HG03097 (cell line): ENCODE measurements at regions not wholly inside any gene's neighbourhood (a gene's known extent, or its start where the extent isn't known, plus 50 kb on each side); places are given as distances from the start of the nearest gene placed in this dataset.

Experiments used
- ATAC-seq: cut with Tn5 transposase; IDR thresholded peaks from one replicate; pipeline ENCODE4 v1.9.1; 2021; ENCODE audit not compliant: unreplicated experiment, low FRiP score

DNA sequence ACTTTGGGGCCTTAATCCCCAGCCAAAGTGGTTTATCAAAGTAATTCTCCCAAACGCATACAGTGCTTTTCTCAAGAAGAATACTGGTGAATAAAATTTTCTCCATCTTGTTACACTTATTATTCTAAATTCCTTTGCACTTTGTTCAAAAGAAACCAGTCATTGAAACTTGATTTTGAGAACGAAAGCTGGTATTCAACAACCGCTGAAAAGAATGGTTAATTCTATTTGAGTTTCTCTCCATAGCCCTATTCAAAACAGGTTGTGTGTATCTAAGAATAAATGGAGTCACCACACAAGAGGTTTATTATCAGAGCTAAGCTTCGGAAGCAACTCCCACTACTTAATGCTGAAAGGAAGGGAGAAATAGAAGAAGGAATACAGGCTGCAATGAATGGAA, 117.7 kb downstream of the C1D start:
- no peak for ATAC-seq

DNA sequence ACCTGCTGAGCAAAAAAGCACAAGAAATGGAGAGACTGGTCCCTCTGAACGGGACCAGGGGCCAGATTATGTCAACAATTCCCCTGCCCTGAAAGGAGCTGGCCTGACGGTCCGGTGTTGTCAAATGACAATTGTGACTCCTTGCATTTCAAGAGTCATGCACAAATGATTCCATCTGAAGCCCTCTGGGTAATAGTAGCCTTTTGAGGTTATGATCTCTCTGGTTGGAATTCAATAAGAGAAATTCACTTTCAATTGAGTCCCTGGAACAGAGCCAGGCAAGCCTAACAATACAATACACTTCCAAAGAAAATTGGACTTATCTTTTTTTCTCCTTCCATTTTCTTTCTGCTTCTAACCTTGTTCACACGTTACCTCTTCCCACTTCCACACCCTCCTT, 116.9 kb downstream of the C1D start:
- ATAC-seq = no peak

DNA sequence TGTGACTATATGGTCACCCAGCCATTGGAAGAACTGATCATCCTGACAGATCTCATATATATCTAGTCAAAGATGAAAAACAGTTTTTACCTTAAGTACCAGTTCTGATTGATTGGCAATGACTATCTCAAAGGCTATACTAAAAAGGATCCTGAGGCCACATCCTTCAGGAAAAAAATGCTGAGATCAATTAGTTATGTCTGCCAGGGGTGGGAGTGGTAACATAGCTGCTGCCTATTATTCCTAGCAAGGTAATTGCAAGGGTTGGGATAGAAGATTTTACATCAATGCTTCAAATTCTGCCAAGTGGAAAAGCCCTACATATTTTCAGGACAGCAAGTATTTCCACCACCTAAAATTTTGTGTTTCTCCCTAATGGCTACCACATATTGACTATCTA, 114.7 kb downstream of the C1D start:
- ATAC-seq = no peak

DNA sequence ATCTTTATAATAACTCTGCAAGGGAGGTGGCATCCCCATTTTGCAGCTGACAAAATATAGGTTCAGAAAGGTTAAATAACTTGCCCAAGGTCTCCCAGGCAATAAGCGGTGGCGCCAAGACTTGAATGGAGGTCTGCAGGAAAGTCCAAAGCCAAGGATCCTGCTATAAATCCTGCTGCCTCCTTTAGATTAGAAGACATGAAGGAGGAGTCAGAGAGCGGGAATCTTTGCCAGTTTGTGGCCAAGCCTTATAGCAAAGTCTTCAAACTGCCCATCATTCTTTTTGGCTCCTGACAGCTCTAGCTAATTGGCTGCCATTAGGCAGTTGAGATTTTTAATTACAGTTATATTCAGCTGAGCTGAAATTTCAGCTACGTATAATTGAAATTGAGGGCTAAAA, 114.3 kb downstream of the C1D start:
- ATAC-seq = no peak

GRCh38 chr2:67950018-67950417, 112.8 kb downstream of the C1D start:
- no peak for ATAC-seq

DNA sequence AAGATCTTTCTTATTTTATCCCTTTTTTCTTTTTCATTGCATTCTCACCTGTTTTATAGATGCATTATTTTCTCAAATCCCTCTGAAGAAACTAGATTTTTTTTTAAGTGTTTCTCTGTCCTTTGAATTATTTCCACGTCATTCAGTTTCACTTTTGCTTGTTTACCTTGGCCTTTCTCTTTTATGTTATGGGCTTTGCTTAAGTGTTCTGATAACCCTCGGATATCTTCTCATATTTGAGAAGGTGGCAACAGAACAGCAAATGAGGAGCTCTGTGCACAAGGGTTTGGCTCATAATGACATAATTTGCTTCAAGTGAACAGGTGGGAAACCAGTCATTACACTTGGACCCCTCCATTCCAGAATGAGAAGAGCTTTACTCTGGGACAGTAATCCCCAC, 111.9 kb downstream of the C1D start:
- ATAC-seq = no peak

GRCh38 chr2:67952066-67952465, 110.7 kb downstream of the C1D start:
- no peak for ATAC-seq

DNA sequence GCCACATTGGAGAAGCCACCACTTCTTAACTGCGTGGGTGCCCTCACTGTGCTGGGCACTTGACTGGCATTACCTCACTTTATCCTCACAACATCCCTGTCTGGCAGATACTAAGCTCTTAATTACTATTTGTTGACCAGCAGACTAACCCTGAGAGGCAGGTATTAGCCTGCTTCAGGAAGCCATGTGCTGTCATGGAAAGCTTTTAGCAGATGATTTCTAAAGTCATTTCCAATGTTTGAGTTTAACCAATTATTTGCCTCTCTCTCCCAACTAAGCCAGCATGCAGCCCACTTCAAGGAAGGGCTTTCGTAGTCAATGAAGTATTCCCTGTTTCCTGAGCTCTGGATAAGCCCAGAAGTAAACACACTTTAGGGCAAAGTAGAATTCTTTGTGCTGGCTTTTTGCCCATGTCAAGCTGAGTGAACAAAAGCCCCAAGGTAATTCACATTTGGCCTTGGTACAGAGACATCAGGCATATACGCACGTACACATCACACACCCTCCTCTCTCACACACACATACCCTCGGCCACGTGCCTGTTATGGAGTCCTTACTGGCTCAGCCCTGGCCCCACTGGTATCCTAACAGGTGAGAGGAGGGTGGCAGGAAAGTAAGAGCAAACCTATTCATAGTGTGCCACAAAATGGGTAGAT, 108.6 kb downstream of the C1D start:
- no peak for ATAC-seq

DNA sequence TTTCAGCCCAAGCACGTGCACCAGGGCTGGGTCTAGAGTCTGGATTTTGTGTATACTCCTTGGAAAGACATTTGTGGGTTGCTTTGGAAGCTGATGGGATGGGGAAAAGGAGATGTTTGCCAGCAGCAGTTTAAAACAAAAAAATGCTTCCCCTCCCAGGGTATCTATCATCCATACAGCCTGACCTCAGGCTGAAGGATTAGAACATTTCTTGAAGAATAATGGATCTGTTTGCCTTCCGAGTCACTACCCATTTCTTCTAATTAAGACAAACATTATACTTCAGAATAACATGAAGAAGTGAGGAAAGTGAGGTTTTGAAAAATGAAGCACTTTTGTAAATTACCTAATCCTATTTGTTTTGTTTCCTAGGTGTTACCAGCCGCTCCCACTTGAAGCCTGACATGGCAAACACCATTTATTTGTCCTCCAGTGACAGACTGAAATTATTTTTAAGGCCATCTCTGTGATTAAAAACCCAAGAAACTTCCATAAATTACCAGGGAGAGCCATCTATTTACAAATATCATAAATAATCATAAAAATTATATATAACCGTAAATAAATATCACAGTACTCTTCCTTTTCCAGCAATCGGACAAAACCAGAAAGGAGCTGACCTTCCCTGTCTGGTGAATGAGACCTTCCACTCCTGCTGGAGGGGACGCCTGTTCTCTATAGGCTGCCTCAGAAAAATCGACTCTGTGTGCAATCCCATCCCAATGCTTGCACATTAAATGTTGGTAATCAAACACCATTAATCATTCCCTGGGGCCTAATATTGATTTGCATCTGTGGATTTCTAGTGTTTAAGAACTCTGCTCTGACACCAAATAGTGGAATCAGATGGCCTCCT, 106.8 kb downstream of the C1D start:
- ATAC-seq = no peak

DNA sequence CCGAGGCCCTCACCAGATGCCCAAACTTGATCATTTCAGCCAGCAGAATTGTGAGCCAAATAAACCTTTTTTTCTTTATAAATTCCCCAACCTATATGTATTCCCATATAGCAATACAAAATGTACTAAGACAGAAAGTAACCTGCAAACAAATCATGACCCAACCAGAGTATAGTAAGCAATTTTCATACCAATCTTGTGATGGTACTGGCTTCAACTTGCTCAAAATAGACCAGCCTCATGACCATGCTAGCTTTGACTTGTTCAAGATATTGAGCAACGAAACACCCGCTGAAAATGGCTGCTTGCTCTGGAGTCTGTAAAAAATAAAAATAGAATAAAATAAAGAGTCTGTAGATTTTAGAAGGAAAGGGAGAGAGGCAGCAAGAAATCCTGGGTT, 97.6 kb downstream of the C1D start:
- no peak for ATAC-seq

GRCh38 chr2:67970071-67970470, 92.7 kb downstream of the C1D start:
- no peak for ATAC-seq

GRCh38 chr2:67970542-67970941, 92.3 kb downstream of the C1D start:
- ATAC-seq = no peak

DNA sequence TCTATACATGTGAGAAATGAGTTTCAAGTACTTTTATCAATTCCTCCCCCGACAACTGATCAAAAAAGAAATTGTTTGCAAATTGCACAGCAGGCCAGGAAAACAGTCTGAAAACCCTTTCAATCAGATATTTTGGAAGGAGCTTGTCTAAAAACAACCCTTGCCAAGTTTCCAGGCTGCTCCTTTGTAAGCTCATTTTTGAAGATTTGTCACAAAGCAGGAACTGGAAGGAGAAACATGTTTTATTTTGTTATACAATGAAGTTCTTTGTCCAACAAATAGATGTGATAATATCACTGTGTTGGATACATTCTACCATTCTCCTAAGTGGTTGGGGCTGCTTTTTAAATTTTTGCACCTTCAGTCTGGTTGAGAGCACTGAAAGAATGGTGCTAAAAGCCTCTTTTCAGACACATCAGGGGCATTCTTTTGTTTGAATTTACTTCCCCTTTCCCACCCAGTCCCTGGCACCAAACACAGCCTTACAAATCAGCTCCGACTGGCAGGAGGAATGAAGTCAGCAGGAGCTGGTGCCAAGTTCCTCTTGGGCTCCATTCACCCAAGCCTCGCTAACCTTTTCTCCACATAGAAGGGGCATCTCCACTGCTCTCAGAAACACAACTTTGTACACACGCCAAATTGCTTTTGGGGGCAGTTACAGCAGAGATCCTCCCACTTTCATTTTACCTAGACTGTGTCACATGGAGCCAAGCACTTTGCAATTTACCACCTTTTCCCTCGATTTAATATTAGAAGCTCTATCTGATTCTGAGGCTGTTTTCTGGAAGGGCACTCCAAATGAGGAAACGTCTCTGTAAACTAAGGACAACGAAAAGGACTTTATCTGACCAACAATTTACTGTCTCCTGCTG, 88.0 kb downstream of the C1D start:
- no peak for ATAC-seq

GRCh38 chr2:67977464-67977863, 85.3 kb downstream of the C1D start:
- ATAC-seq = no peak

DNA sequence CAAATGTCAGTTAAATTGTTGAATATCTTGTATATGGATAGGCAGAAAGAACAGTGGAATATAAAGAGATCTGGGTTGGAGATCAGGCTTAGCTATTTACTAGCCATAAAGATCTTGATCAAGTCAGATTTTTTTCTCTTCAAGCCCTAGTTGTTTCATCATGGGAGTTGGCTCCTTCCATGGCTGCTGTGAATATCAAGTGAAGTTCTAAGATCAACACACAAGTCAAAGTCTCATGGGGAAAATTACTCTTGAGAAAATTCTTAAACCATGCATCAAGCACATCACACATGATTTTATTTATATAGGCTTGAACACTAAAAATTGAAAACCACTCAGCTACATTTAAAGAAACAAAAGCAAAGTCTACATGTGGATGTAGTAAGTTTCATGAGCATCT, 79.8 kb downstream of the C1D start:
- ATAC-seq = no peak

GRCh38 chr2:67984600-67984999, 78.2 kb downstream of the C1D start:
- no peak for ATAC-seq

DNA sequence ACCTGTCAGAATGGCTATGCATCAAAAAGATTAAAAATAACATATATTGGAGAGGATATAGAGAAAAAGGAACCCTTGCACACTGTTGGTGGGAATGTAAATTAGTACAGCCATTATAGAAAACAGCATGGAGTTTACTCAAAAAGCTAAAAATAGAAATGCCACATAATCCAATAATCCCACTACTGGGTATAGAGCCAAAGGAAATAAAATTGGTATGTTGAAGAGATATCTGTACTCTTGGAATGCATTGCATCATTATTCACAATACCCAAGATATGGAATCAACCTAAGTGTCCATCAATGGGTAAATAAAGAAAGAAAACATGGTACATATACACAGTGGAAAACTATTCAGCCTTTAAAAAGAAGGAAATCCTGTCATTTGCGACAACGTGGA, 77.2 kb downstream of the C1D start:
- ATAC-seq = no peak

DNA sequence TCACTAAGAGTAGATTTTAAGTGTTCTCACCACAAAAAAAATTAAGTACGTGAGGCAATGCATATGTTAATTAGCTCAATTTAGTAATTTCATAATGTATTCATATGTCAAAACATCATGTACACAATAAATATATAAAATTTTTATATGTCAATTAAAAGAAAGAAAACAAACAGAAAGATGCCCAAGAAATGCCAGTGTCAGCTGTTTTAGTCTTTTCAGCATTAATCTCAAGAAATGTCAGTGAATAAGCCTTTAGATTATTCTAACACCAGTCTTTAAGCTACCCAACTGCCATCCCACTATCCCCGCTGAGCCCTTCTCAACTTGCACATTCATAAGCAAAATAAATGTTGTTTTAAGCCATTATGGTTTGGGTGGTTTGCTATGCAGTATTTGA, 76.5 kb downstream of the C1D start:
- no peak for ATAC-seq
